HUDEP-2 (cell line): ENCODE measurements at regions not wholly inside any gene's neighbourhood (a gene's known extent, or its start where the extent isn't known, plus 50 kb on each side); places are given as distances from the start of the nearest gene placed in this dataset.

Experiments
- DNase-seq, 76 experiments: peaks; one replicate each; lab custom pipeline; 2025; ENCODE audit not compliant: unreplicated experiment in 76 of 76; lab: John Stamatoyannopoulos, UW

DNA sequence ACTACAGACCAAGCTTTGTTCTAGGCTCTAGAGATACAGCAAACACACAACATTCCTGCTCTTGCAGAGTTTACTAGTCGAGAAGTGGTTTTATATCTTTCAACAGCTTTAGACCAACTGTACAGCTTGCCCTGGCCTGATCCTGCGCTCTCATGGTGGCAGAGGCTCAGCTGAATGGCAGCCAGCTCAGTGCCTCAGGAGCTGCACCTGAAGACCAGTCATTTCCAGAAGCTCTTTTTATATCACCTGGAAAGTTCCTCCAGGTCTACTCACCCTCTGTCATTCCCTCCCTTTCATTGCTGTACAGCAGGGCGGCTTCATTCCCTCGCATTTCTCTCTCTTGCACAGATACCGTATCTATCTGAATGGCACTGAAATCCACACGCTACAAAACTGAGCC lies 319.8 kb downstream of the GATA3 start:
- DNase-seq: no peak

- DNase-seq: no peak
Measured at GRCh38 chr10:8375137-8375536, 320.6 kb downstream of the GATA3 start.

GRCh38 chr10:8378198-8378983 lies 323.9 kb downstream of the GATA3 start:
- no peak for DNase-seq

GRCh38 chr10:8379906-8380832 lies 325.7 kb downstream of the GATA3 start:
- no peak for DNase-seq

DNA sequence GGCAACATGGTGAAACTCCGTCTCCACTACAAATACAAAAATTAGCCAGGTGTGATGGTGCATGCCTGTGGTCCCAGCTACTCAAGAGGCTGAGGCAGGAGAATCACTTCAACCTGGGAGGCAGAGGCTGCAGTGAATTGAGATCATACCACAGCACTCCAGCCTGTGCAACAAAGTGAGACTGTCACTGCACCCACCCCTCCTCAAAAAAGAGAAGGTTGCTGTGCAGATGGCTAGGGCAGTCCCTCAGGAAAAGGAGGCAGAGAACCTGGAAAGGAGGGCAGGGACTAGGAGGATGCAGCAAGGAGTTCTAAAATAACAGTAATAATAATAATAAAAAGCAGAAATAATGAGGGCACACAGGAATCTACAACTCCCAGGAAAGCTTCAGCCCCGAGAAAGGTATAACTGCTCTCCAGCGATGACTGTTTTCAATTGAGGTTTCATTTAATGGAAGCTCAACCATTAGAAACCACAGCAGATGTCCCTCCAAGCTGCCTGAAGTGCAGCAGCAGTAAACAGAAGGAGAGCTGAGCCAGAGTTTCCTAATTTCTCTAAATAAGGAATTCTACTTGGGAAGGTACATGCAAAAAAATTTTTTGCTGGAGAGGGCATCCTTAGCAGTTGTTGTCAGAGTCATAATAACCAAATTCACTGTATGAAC lies 326.5 kb downstream of the GATA3 start:
- no peak for DNase-seq

- DNase-seq: no peak
Measured at GRCh38 chr10:8386781-8387180, 332.3 kb downstream of the GATA3 start.

DNA sequence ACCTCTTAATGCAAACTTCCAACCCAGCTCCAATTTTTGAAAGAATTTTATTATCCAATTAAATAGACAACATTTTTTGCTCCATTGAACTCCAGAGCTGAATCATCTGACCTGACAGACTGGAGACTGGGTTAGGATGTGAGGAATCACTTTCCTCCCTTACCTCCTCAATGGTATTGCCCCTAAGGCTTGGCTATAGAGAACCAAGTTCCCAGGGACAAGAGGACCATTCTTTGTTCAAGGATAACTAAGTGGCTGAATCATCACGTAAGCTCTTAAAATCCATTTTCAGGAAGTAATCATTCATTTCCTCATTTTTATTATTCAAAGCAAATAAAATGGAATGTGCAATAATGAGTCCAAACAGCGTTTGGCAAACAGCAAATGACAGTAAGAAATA lies 335.1 kb downstream of the GATA3 start:
- no peak for DNase-seq

DNA sequence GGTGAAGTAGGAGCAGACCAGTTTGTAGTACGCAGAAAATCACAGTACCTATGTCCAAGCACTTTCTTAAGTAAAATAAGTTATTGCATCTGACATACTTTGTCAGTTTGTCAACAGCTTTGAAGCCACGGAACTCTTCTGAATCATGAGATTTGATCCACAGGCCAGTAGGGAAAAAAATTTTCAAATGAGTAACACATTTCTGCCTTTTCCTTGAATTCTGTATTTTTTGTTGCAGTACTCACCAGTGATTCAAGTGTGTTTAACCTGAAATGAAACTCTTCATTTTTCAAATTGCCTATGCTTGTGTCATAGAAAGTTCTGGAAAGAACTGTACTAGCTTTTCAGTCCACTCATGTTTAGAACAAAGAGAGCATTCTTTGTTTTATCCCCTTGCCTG lies 337.7 kb downstream of the GATA3 start:
- DNase-seq: no peak

DNA sequence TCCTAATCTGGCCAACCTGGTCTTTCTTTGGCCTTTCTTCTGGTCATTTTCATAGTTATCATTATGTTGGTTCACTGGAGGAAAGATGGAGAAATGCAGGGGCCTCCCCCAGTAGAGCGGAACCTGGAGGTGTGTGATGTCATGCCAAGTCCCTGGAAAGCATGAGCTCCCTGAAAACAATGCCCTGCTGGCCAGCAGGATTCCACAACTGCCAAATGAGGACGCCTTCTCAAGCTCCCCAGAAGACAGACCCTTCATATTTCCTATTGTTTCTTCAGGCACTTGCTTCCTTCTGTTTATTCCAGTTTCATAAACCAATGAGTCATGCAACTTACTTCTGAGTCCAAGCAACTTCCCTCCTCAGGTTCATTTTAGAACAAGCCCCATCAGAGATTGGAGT lies 339.0 kb downstream of the GATA3 start:
- DNase-seq: no peak

GRCh38 chr10:8396675-8397074 lies 342.2 kb downstream of the GATA3 start:
- DNase-seq: no peak

- no peak for DNase-seq
Measured at GRCh38 chr10:8398771-8399170, 344.3 kb downstream of the GATA3 start.

DNA sequence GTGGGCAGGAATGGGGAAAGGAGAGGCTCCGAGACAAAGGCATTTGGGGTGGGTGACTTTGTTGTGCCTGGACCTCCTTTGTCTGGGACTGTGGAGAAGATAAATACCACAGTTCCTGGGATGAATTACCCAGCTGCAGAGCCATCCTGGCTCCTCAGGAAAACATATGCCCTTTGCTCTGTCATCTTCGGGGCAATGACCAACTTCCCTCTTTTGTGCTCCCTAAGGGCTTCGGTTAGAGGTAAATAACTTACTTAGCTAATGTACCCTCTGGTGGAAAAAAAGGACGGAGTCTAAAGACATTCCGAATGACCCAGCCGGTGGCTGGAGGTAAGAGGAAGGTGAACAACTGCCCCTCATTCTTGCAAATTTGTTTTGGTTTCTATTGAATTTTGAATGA lies 345.7 kb downstream of the GATA3 start:
- DNase-seq: no peak

GRCh38 chr10:8400892-8401291 lies 346.4 kb downstream of the GATA3 start:
- DNase-seq: no peak

- DNase-seq: no peak
Measured at GRCh38 chr10:8401531-8401930, 347.0 kb downstream of the GATA3 start.

DNA sequence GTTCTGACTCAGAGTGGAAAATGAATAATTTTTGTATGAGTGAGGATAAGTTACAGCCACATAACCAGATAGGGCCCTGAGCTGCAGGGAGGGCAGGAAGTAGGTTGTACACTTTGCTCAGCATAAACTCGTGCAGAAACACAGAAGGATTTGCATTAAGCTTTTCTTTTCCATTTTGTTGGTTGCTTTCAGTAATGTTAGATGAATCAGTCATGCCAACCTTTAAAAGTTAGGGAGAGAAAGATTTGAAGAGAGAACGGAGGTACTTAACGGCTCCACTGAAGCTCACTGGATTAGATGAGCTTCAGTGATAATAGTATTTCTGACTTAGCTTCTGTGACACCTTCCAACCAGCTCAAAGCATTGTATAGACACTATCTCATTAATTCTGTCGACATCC lies 348.1 kb downstream of the GATA3 start:
- no peak for DNase-seq

DNA sequence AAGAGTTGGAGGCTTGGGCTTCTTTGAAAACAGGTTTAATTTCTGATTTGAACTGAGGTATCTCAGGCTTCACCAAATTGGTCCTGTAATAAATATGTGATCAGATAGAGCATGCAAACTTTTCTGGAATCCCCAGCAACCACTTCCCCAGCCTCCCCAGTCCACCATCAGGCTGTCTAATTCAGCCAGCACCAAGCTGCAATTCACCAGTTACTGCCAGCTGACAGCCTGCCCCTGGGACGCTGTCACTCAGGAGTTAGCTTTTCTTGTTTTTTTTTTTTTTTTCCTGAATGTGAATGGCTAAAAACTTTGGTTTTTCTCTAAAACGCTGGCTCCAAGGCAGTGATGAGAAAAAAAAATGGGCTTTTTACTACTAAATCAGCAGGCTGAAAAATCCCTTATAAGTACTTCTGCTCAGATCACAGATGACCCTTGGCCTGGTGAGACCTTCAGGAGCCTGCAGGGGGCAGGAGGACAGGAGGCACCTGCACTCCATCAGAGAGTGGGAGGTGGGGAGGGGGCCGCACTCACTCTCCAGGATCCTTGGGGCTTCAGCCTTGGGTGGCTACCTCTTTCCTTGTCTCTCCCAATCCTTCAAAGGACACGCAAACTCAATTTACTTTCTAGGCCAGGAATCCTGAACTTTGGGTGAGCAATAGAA lies 349.4 kb downstream of the GATA3 start:
- DNase-seq: no peak

- no peak for DNase-seq
Measured at GRCh38 chr10:8404721-8405120, 350.2 kb downstream of the GATA3 start.

- no peak for DNase-seq
Measured at GRCh38 chr10:8405596-8405995, 351.1 kb downstream of the GATA3 start.

DNA sequence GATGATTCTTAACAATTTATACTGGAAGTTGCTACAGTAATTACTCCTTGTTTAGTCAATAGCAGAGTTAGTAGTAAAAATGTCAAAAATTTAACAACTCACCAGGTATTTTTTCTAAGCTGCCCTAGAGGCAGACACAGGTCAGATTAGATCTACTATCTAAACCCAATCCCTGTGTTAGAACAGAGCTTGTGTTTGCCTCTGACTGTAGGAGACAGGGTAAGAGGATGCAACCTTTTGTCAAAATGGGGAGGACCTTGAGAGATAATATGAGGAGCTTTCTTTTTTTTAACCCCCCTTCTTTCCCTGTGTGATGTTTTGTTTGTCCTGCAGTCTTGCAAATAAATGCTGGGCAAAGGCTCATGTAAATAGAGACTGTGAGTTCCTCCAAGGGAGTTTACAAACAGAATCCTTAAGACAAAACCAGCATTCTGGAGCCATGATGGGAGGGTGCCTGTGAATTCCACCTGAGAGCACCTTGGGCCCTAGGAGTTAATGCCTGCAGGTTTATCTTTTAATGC lies 353.1 kb downstream of the GATA3 start:
- no peak for DNase-seq

DNA sequence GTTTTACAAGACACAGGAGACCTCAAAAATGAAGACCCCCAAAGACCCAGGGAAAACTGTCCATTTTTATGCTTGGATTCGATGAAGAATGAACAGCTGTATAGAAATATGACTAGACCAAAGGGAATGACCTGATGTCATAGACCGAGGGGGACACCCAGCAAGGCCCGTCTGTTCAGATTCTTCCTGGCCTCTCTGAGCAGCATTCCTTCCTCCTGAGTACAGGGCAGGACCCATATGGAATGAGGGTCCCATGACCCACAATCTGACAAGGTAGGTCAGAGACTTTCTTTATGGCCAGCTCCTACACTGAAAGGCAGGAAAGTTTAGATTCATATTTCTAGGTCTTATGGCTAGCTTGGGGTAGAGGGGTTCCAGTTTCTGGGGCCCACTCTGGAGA lies 356.0 kb downstream of the GATA3 start:
- no peak for DNase-seq

DNA sequence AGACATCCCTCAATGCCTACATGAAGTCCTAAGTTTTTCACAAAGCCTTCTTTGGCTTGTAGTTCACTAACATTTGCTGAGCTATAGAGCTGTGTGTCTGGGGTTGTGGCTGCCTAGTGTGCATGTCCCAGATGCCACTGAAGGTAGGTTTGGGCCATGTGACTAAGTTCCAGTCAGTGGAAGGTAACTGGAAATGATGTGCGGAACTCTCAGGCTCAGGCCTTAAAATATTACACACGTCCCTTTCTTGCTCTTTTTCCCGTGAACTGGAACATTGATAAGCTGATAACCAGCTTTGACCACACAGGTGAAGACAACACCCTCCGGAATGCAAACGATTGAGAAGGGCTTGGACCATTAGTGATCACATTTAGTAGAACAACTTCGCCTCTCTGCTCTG lies 358.1 kb downstream of the GATA3 start:
- no peak for DNase-seq
